GM23248 (cell line): ENCODE measurements at regions not wholly inside any gene's neighbourhood (a gene's known extent, or its start where the extent isn't known, plus 50 kb on each side); places are given as distances from the start of the nearest gene placed in this dataset.

Experiments
- DNase-seq: peaks from one replicate; pipeline ENCODE4 v3.0.0-alpha.2; 2015
- H2AFZ ChIP-seq: fragments of 200-600 bp; sonication (generic); 2 replicates; pipeline ENCODE4 v1.6.1; 2016; ENCODE audit warnings: antibody characterized with exemption
- H3F3A ChIP-seq: fragments of 200-600 bp; sonication (generic); 2 replicates; pipeline ENCODE4 v1.6.1; 2016; ENCODE audit warnings: mild to moderate bottlenecking, antibody characterized with exemption, mixed run types; ENCODE audit not compliant: insufficient read depth
- H3K27ac ChIP-seq: fragments of 200-600 bp; sonication (generic); 2 replicates; pipeline ENCODE4 v1.5.1; 2016; ENCODE audit warnings: mild to moderate bottlenecking
- H3K27me3 ChIP-seq: fragments of 200-600 bp; sonication (generic); replicated peaks from 2 replicates; pipeline ENCODE4 v1.6.1; 2016; ENCODE audit warnings: mild to moderate bottlenecking; ENCODE audit not compliant: insufficient read depth
- H3K36me3 ChIP-seq: fragments of 200-600 bp; sonication (generic); 2 replicates; pipeline ENCODE4 v1.6.1; 2016; ENCODE audit warnings: low read depth, mild to moderate bottlenecking
- H3K4me1 ChIP-seq: fragments of 200-600 bp; sonication (generic); 2 replicates; pipeline ENCODE4 v1.6.1; 2016; ENCODE audit warnings: mild to moderate bottlenecking; ENCODE audit not compliant: insufficient read depth
- H3K4me2 ChIP-seq: fragments of 200-600 bp; sonication (generic); one replicate; pipeline ENCODE4 v1.6.1; 2016; ENCODE audit warnings: mild to moderate bottlenecking; ENCODE audit not compliant: unreplicated experiment
- H3K4me3 ChIP-seq: fragments of 200-600 bp; sonication (generic); 2 replicates; pipeline ENCODE4 v1.5.1; 2016; ENCODE audit warnings: mild to moderate bottlenecking
- H3K79me2 ChIP-seq: fragments of 200-600 bp; sonication (generic); 2 replicates; pipeline ENCODE4 v1.6.1; 2016; ENCODE audit warnings: mild to moderate bottlenecking; ENCODE audit not compliant: insufficient read depth
- H3K9ac ChIP-seq: fragments of 200-600 bp; sonication (generic); 2 replicates; pipeline ENCODE4 v1.6.1; 2016; ENCODE audit warnings: mild to moderate bottlenecking
- H3K9me2 ChIP-seq: fragments of 200-600 bp; sonication (generic); 2 replicates; pipeline ENCODE4 v1.6.1; 2016; ENCODE audit warnings: mixed run types, mild to moderate bottlenecking, moderate library complexity; ENCODE audit not compliant: insufficient read depth
- H3K9me3 ChIP-seq: fragments of 200-600 bp; sonication (generic); one replicate; pipeline ENCODE4 v1.6.1; 2017; ENCODE audit warnings: low read depth
- H4K20me1 ChIP-seq: fragments of 200-600 bp; sonication (generic); 2 replicates; pipeline ENCODE4 v1.6.0; 2016; ENCODE audit not compliant: insufficient read depth
- EZH2 ChIP-seq: fragments of 200-600 bp; sonication (generic); IDR thresholded peaks from 2 replicates; pipeline ENCODE4 v1.6.1; 2018; ENCODE audit warnings: antibody characterized with exemption, mild to moderate bottlenecking; ENCODE audit not compliant: insufficient read depth, poor library complexity, severe bottlenecking
- EZH2phosphoT487 ChIP-seq: fragments of 200-600 bp; sonication (generic); IDR thresholded peaks from 2 replicates; pipeline ENCODE4 v1.6.1; 2018; ENCODE audit warnings: antibody characterized with exemption, moderate library complexity, mild to moderate bottlenecking, low read depth; ENCODE audit not compliant: insufficient read depth
- WGBS, 2 experiments: methylation state at CpG; one replicate each; pipeline ENCODE4 v1.1.6; 2015 to 2017; ENCODE audit warnings: low lambda C conversion rate in 2 of 2, low coverage in 1 of 2; ENCODE audit errors: missing lambda C conversion rate in 2 of 2; 5-methylcytosine and 5-hydroxymethylcytosine counted together
- in situ Hi-C: fragments of 300-500 bp; cut with MboI; formaldehyde crosslinking; loops from 2 replicates; pipeline ENCODE4 v1.15.0; 2020

DNA sequence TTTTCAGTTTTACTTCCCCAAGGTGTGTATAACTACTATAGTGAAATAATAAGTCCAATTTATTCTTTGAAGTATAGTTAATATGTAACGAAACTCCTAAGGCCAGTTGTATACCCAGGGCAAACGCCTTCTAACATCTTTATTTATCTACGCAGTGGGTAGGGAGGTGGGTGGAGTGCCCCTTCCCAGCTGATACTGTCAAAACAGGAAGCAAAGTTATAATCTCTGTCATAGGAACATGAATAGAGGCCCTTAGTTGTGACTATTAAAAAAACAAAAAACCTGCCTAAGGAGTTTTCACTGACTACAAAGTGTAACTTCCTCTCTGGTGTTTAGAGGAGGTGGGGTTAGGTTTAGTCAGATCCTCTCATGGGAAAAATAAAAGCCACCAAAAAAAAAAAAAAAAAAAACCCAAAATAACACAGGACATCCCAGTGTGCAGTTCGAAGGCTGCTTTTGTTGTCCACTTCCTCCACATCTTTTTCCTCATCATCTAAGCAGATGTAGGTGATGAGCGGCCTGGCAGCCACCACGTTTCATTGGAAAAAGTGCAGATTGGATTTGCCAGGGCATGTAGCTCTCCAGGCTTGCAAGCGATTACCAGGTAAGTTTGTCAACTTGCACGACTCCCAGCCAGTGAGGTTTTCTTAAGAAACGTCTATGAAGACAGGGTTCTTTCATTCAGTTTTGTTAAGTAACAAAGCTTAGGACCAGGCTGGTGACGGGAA is 58.7 kb downstream of the UTRN start:
- in situ Hi-C loops: no loop called here
- Histone ChIP-seq H2AFZ (no peak overlapping the region), H3K9me2 (no peaks in the 10 kb centered on the region), H3K36me3 (no peaks in the 10 kb centered on the region), H3K9ac (no peak overlapping the region), H4K20me1 (no peaks in the 10 kb centered on the region; the same call in 1 of the 2 replicates), H3K4me3 (no peak overlapping the region), H3F3A (peaks cover 14% of the 10 kb centered on the region), H3K27ac (no peak overlapping the region), H3K79me2 (peaks cover 99% of the 10 kb centered on the region), H3K4me1 (peaks cover 43% of the 10 kb centered on the region), H3K4me2 (no peak overlapping the region), H3K27me3 (no peaks in the 10 kb centered on the region), H3K9me3 (no peaks in the 10 kb centered on the region)
- no peak for DNase-seq
- TF ChIP-seq EZH2 (no peak), EZH2phosphoT487 (no peak)
- WGBS, 2 experiments: 78 to 83% methylated on average over 10 of the region's 10 CpGs

DNA sequence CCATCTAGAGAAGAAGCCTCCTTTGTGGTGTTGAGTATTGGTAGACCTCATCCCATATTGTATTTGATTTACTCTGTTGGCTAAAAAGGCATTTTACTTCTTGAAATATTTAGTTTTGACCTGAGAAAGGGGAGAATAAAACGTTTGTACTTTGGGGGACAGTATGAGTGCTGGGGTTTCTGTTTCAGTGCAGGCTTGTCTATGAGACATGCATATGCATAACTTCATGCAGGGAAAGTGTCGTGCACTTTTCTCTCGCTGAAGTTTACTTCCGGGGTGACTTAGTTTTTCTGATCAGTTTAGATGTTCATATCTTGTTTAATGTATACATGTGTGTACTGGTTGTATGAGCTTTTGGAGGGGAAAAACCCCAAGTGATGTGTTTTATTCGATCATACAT is 59.5 kb downstream of the UTRN start:
- in situ Hi-C loops: no loop called here
- Histone ChIP-seq H3K79me2 (peaks cover 99% of the 10 kb centered on the region), H3K9ac (no peak overlapping the region), H2AFZ (no peak overlapping the region), H3K4me1 (peaks cover 37% of the 10 kb centered on the region), H3F3A (peaks cover 16% of the 10 kb centered on the region), H3K4me2 (no peak overlapping the region), H4K20me1 (no peaks in the 10 kb centered on the region; the same call in 1 of the 2 replicates), H3K4me3 (no peak overlapping the region), H3K27me3 (no peaks in the 10 kb centered on the region), H3K36me3 (no peaks in the 10 kb centered on the region), H3K9me2 (no peaks in the 10 kb centered on the region), H3K27ac (no peak overlapping the region), H3K9me3 (no peaks in the 10 kb centered on the region)
- DNase-seq: no peak
- 81 to 84% methylated on average over 5 of the region's 5 CpGs for WGBS, 2 experiments
- TF ChIP-seq EZH2phosphoT487 (no peak), EZH2 (no peak)

DNA sequence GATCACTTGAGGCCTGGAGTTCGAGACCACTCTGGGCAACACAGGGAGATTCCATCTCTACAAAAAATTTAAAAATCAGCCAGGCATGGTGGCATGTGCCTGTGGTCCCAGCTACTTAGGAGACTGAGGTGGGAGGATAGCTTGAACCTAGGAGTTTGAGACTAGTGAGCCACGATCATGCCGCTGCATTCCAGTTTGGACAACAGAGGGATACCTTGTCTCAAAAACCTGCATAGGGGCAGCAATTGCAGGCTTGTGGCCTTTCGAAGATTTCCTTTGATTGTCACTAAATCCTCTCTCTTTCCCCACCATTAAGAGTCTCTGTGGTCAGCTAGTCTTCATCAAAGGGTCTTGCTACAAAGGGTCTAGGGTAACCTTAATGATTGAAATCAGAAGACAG is 60.3 kb downstream of the UTRN start:
- H3K9me3 ChIP-seq: no peaks in the 10 kb centered on the region
- H3K79me2 ChIP-seq: peaks cover 99% of the 10 kb centered on the region
- no peaks in the 10 kb centered on the region; the same call in 1 of the 2 replicates for H4K20me1 ChIP-seq
- H3K36me3 ChIP-seq: no peaks in the 10 kb centered on the region
- no peak for DNase-seq
- H3K4me2 ChIP-seq: no peak overlapping the region
- in situ Hi-C loops: no loop called here
- WGBS, 2 experiments: 84 to 88% methylated on average over 4 of the region's 4 CpGs
- no peak overlapping the region for H3K4me3 ChIP-seq
- H3K9ac ChIP-seq: no peak overlapping the region
- no peak overlapping the region for H2AFZ ChIP-seq
- H3K4me1 ChIP-seq: peaks cover 44% of the 10 kb centered on the region
- no peak overlapping the region for H3K27ac ChIP-seq
- no peaks in the 10 kb centered on the region for H3K27me3 ChIP-seq
- H3F3A ChIP-seq: peaks cover 24% of the 10 kb centered on the region
- no peaks in the 10 kb centered on the region for H3K9me2 ChIP-seq
- TF ChIP-seq EZH2: no peak
- TF ChIP-seq EZH2phosphoT487: no peak

DNA sequence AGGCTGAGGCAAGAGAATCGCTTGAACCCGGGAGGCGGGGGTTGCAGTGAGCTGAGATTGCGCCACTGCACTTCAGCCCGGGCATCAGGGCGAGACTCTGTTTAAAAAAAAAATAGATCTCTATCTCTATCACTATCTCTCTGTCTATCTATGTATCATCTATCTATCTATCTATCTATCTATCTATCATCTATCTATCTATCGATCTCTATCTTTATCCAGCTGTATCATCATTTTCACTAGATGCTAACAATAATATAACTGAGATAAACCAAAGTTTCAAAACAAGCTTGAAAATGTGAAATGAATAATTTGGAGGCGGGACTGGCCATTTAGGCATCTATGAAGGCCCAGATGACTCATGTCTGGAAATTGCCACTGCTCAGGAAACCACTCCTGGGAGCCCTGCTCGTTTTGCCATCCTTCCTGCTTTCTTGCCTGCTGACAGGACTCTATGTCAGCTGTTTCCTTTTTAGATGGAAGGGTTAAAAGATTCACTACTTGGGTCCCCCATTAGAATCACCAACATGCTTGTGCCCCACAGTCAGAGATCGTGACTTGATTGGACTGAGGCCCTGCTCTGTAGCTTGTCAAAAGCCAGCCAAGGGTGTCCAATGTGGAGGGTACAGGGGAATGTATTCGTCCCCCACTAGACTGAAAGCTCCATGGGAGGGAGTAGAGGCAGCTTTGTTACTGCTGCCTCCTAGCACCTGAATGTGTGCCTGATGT is 61.7 kb downstream of the UTRN start:
- Histone ChIP-seq H3K4me2 (peak overlapping the region; percentile 58), H3K9me2 (no peaks in the 10 kb centered on the region), H3K79me2 (peaks cover 99% of the 10 kb centered on the region), H4K20me1 (no peaks in the 10 kb centered on the region), H2AFZ (no peak overlapping the region), H3K9me3 (no peaks in the 10 kb centered on the region), H3K4me3 (no peak overlapping the region), H3K36me3 (no peaks in the 10 kb centered on the region), H3K27me3 (no peaks in the 10 kb centered on the region), H3K4me1 (peaks cover 42% of the 10 kb centered on the region), H3K27ac (peak overlapping the region; percentile 55), H3K9ac (peak overlapping the region; percentile 25; the same call in 1 of the 2 replicates), H3F3A (peaks cover 37% of the 10 kb centered on the region)
- DNase-seq: peak; percentile 93
- WGBS, 2 experiments: 53 to 56% methylated on average over 11 of the region's 11 CpGs
- in situ Hi-C loops: no loop called here
- no peak for TF ChIP-seq EZH2
- no peak for TF ChIP-seq EZH2phosphoT487
